HepG2 (cell line): ENCODE measurements at regions not wholly inside any gene's neighbourhood (a gene's known extent, or its start where the extent isn't known, plus 50 kb on each side); places are given as distances from the start of the nearest gene placed in this dataset.

Experiments
- CENPT ChIP-seq: sonication (generic); formaldehyde crosslinking; IDR thresholded peaks from 2 replicates; pipeline ENCODE4 v1.8.0; 2022; ENCODE audit warnings: low read depth, mild to moderate bottlenecking, moderate library complexity, missing genetic modification reagents
- CREBL2 ChIP-seq: sonication (generic); formaldehyde crosslinking; IDR thresholded peaks from 2 replicates; pipeline ENCODE4 v1.8.1; 2023; ENCODE audit warnings: missing genetic modification reagents, mild to moderate bottlenecking, borderline replicate concordance
- CSRNP2 ChIP-seq: sonication (generic); formaldehyde crosslinking; conservative IDR thresholded peaks from 2 replicates; pipeline ENCODE4 v1.8.0; 2022; ENCODE audit warnings: low read depth, missing genetic modification reagents
- HMGA1 ChIP-seq: sonication (generic); formaldehyde crosslinking; conservative IDR thresholded peaks from 2 replicates; pipeline ENCODE4 v1.4.0; 2020; ENCODE audit warnings: missing genetic modification reagents
- JARID2 ChIP-seq: sonication (generic); formaldehyde crosslinking; IDR thresholded peaks from 2 replicates; pipeline ENCODE4 v1.8.1; 2023; ENCODE audit warnings: missing genetic modification reagents, inconsistent platforms; ENCODE audit not compliant: insufficient replicate concordance
- NCOA5 ChIP-seq: sonication (generic); formaldehyde crosslinking; IDR thresholded peaks from 2 replicates; pipeline ENCODE4 v1.4.0; 2020; ENCODE audit warnings: missing genetic modification reagents
- NFE2L1 ChIP-seq: sonication (generic); formaldehyde crosslinking; IDR thresholded peaks from 2 replicates; pipeline ENCODE4 v1.4.0; 2020; ENCODE audit warnings: missing genetic modification reagents, mild to moderate bottlenecking, borderline replicate concordance
- PATZ1 ChIP-seq: sonication (generic); formaldehyde crosslinking; IDR thresholded peaks from 2 replicates; pipeline ENCODE4 v1.4.0; 2020; ENCODE audit warnings: missing genetic modification reagents
- PAWR ChIP-seq: sonication (generic); formaldehyde crosslinking; IDR thresholded peaks from 2 replicates; pipeline ENCODE4 v1.4.0; 2020; ENCODE audit warnings: missing genetic modification reagents, mild to moderate bottlenecking, borderline replicate concordance
- PREB ChIP-seq: sonication (generic); formaldehyde crosslinking; IDR thresholded peaks from 2 replicates; pipeline ENCODE4 v1.4.0; 2020; ENCODE audit warnings: missing genetic modification reagents
- RARA ChIP-seq: IDR thresholded peaks from 2 replicates; pipeline ENCODE4 v1.6.1; 2016; ENCODE audit warnings: missing genetic modification reagents, missing compliant biosample characterization
- REXO4 ChIP-seq: sonication (generic); formaldehyde crosslinking; IDR thresholded peaks from 2 replicates; pipeline ENCODE4 v1.8.0; 2022; ENCODE audit warnings: missing genetic modification reagents, mild to moderate bottlenecking, borderline replicate concordance
- ZBTB34 ChIP-seq: sonication (generic); formaldehyde crosslinking; IDR thresholded peaks from 2 replicates; pipeline ENCODE4 v1.8.0; 2022; ENCODE audit warnings: mild to moderate bottlenecking, missing genetic modification reagents
- ZNF329 ChIP-seq: sonication (generic); formaldehyde crosslinking; IDR thresholded peaks from 2 replicates; pipeline ENCODE4 v1.9.0; 2021; ENCODE audit warnings: low read depth, mild to moderate bottlenecking, missing genetic modification reagents
- ZNF343 ChIP-seq: sonication (generic); formaldehyde crosslinking; IDR thresholded peaks from 2 replicates; pipeline ENCODE4 v1.4.0; 2020; ENCODE audit warnings: mild to moderate bottlenecking, missing genetic modification reagents
- ZNF576 ChIP-seq: sonication (generic); formaldehyde crosslinking; IDR thresholded peaks from 2 replicates; pipeline ENCODE4 v1.4.0; 2020; ENCODE audit warnings: mild to moderate bottlenecking, missing genetic modification reagents
- ZNF841 ChIP-seq: sonication (generic); formaldehyde crosslinking; IDR thresholded peaks from 2 replicates; pipeline ENCODE4 v1.8.1; 2023; ENCODE audit warnings: missing genetic modification reagents, borderline replicate concordance
- ZXDC ChIP-seq: sonication (generic); formaldehyde crosslinking; IDR thresholded peaks from 2 replicates; pipeline ENCODE4 v1.5.0; 2020; ENCODE audit warnings: mild to moderate bottlenecking, missing genetic modification reagents

- TF ChIP-seq ZXDC (CRISPR knock-in tag) (no peak), RARA (peak; percentile 83), CREBL2 (CRISPR knock-in tag) (no peak), ZBTB34 (CRISPR knock-in tag) (no peak), ZNF576 (no peak), NCOA5 (CRISPR knock-in tag) (no peak), PAWR (CRISPR knock-in tag) (no peak), CENPT (CRISPR knock-in tag) (no peak), CSRNP2 (CRISPR knock-in tag) (no peak), PREB (CRISPR knock-in tag) (no peak), NFE2L1 (no peak), ZNF343 (CRISPR knock-in tag) (no peak), ZNF841 (CRISPR knock-in tag) (no peak), ZNF329 (no peak), REXO4 (CRISPR knock-in tag) (no peak), PATZ1 (CRISPR knock-in tag) (no peak), JARID2 (CRISPR knock-in tag) (no peak), HMGA1 (CRISPR knock-in tag) (no peak)
Measured at GRCh38 chr13:73451221-73452029, 392.6 kb downstream of the KLF5 start (continued).
